ENCODE measurements at regions not wholly inside any gene's neighbourhood (a gene's known extent, or its start where the extent isn't known, plus 50 kb on each side); places are given as distances from the start of the nearest gene placed in this dataset.

DNA sequence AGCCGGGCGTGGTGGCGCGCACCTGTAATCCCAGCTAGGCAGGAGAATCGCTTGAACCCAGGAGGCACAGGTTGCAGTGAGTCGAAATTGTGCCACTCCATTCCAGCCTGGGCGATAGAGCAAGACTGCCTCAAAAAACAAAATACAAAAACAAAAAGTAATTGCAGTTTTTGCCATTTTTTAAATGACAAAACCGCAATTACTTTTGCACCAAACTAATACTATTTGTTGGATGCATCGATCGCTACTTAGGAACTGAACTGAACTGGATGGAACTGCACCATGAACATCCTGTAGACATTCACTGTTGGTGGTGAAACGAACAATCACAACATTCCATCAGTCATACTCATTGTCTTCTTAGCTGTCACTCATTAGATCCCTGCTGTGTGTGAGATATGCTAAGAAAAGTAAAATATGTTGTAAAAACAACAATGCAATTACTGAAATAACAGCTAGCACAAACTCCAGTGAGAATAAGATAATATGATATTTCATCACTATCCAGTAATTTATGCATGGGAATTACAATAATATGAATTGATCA lies 341.2 kb downstream of the ACTR3B start:
- intact Hi-C loops (cut with micrococcal nuclease; ENCODE audit: unreplicated experiment): no loop called here
- Histone ChIP-seq H3K27me3 (ENCODE audit: control insufficient read depth in 1 of 2, insufficient read depth in 2 of 2, low read length in 2 of 2) (no peaks in the 10 kb centered on the region), H4K20me1 (ENCODE audit: insufficient read depth, low read length) (no peaks in the 10 kb centered on the region), H3K27ac (ENCODE audit: extremely low read length, insufficient read depth, low read length) (no peak overlapping the region), H3K79me2 (ENCODE audit: insufficient read depth, low read length) (no peaks in the 10 kb centered on the region), H3K9ac (ENCODE audit: insufficient read depth, low read depth, low read length) (no peak overlapping the region), H2AFZ (ENCODE audit: low read length) (no peak overlapping the region), H3K4me3 (replicated peaks in 1 of 3; ENCODE audit: insufficient read depth in 1 of 3, low read depth in 2 of 3, low read length in 3 of 3) (no peak overlapping the region), H3K36me3 (replicated peaks in 1 of 2; ENCODE audit: control insufficient read depth in 1 of 2, insufficient read depth in 2 of 2, low read length in 2 of 2) (no peaks in the 10 kb centered on the region), H3K4me2 (ENCODE audit: low read depth, low read length) (no peak overlapping the region), H3K9me3 (ENCODE audit: low read length) (no peaks in the 10 kb centered on the region), H3K4me1 (ENCODE audit: insufficient read depth, low read length) (no peaks in the 10 kb centered on the region)
- WGBS (ENCODE audit: low lambda C conversion rate): 55% methylated on average over 11 of the region's 11 CpGs
- TF ChIP-seq ZBTB40 (IDR thresholded peaks at IDR 0.05): peak; percentile 84
- TF ChIP-seq ZBTB40 (CRISPR knock-in tag; IDR thresholded peaks at IDR 0.05): no peak
- no peak for TF ChIP-seq MEIS2 (CRISPR knock-in tag; IDR thresholded peaks at IDR 0.05)
- in situ Hi-C loops (cut with HindIII; ENCODE audit: extremely low pct_ligation_motif_present, low pct_unique_long_range_greater_than_20kb): no loop called here
- FAIRE-seq (no peak), DNase-seq (ENCODE audit: low spot score) (no peak), ATAC-seq (no peak)
- POLR2A ChIA-PET: no interaction called here
- CTCF ChIA-PET (ENCODE audit: low intra/inter-chr PET ratio, low total read pairs): no interaction called here
- BruUV-seq (replicated peaks): no TSS peak
